SK-N-SH (cell line): ENCODE measurements at regions not wholly inside any gene's neighbourhood (a gene's known extent, or its start where the extent isn't known, plus 50 kb on each side); places are given as distances from the start of the nearest gene placed in this dataset.
"Not testable (repeated sequence)": the region's sequence is repeated elsewhere in the genome, so short reads cannot be mapped to it uniquely, and the experiment has no call there.

Experiments used
- CTCF ChIA-PET: fragments of 300-600, 350-600 bp; formaldehyde crosslinking; extraction: SDS; loops from one replicate; lab custom pipeline; 2021; lab: Yijun Ruan, JAX
- POLR2A ChIA-PET: fragments of 350-600 bp; sonication (Branson Sonifier 250); formaldehyde crosslinking; extraction: SDS; loops from one replicate; lab custom pipeline; 2020; ENCODE audit warnings: antibody characterized with exemption, inconsistent platforms; lab: Yijun Ruan, JAX
- DNase-seq: peaks from one replicate; pipeline ENCODE4 v3.0.0; 2012
- H2AFZ ChIP-seq: fragments of 200-600 bp; sonication (generic); 2 replicates; pipeline ENCODE4 v1.8.1; 2016; ENCODE audit warnings: antibody characterized with exemption, mild to moderate bottlenecking, low read depth
- H3F3A ChIP-seq: fragments of 200-600 bp; sonication (generic); replicated peaks from 2 replicates; pipeline ENCODE3; 2016; ENCODE audit warnings: antibody characterized with exemption, mild to moderate bottlenecking; ENCODE audit not compliant: insufficient read depth
- H3K27ac ChIP-seq, 2 experiments: fragments of 200-500 bp in 1 of 2; fragments of 200-600 bp in 1 of 2; sonication (Bioruptor generic) in 1 of 2; sonication (generic), shearing (Covaris generic) in 1 of 2; 2 replicates each; pipeline versions ENCODE4 v1.5.1 to v1.6.1; 2014 to 2016; ENCODE audit warnings: low read depth in 2 of 2, inconsistent platforms in 1 of 2, low read length in 1 of 2, mild to moderate bottlenecking in 1 of 2, mixed read lengths in 1 of 2
- H3K27me3 ChIP-seq: fragments of 200-600 bp; sonication (generic), shearing (Covaris generic); 2 replicates; pipeline ENCODE4 v1.6.1; 2016; ENCODE audit warnings: mixed run types; ENCODE audit not compliant: insufficient read depth
- H3K36me3 ChIP-seq, 2 experiments: fragments of 200-500 bp in 1 of 2; fragments of 200-600 bp in 1 of 2; sonication (Bioruptor generic) in 1 of 2; sonication (generic) in 1 of 2; replicated peaks in 1 of 2; 2 replicates each; pipeline versions ENCODE3 to v1.5.1; 2014 to 2016; ENCODE audit warnings: low read length in 1 of 2, mild to moderate bottlenecking in 1 of 2; ENCODE audit not compliant: insufficient read depth in 2 of 2, control insufficient read depth in 1 of 2
- H3K4me1 ChIP-seq, 2 experiments: fragments of 200-500 bp in 1 of 2; fragments of 200-600 bp in 1 of 2; sonication (Bioruptor generic) in 1 of 2; sonication (generic), shearing (Covaris generic) in 1 of 2; 2 replicates each; pipeline versions ENCODE4 v1.5.1 to v1.6.1; 2014 to 2016; ENCODE audit warnings: low read depth in 1 of 2, low read length in 1 of 2, mixed run types in 1 of 2; ENCODE audit not compliant: insufficient read depth in 2 of 2, control insufficient read depth in 1 of 2
- H3K4me2 ChIP-seq: fragments of 200-600 bp; sonication (generic), shearing (Covaris generic); 2 replicates; pipeline ENCODE4 v1.6.1; 2017; ENCODE audit warnings: mixed run types
- H3K4me3 ChIP-seq, 2 experiments: fragments of 200-500 bp in 1 of 2; fragments of 200-600 bp in 1 of 2; sonication (Bioruptor generic) in 1 of 2; sonication (generic), shearing (Covaris generic) in 1 of 2; 2 replicates each; pipeline versions ENCODE4 v1.5.1 to v1.8.1; 2014 to 2016; ENCODE audit warnings: low read depth in 2 of 2, inconsistent platforms in 1 of 2, low read length in 1 of 2, mild to moderate bottlenecking in 1 of 2, mixed read lengths in 1 of 2, moderate library complexity in 1 of 2
- H3K79me2 ChIP-seq: fragments of 200-600 bp; sonication (generic); 2 replicates; pipeline ENCODE4 v1.8.1; 2017; ENCODE audit warnings: mild to moderate bottlenecking; ENCODE audit not compliant: insufficient read depth
- H3K9ac ChIP-seq: fragments of 200-600 bp; sonication (generic); 2 replicates; pipeline ENCODE4 v1.6.1; 2017; ENCODE audit warnings: mixed run types
- H3K9me2 ChIP-seq: fragments of 200-600 bp; sonication (generic); 2 replicates; pipeline ENCODE4 v1.6.1; 2017; ENCODE audit warnings: mixed run types
- H3K9me3 ChIP-seq: fragments of 200-600 bp; sonication (generic); 2 replicates; pipeline ENCODE4 v1.6.1; 2017; ENCODE audit warnings: mixed run types, mild to moderate bottlenecking, moderate library complexity
- H4K20me1 ChIP-seq: fragments of 200-600 bp; sonication (generic); 2 replicates; pipeline ENCODE4 v1.6.1; 2017; ENCODE audit warnings: mild to moderate bottlenecking, mixed run types; ENCODE audit not compliant: insufficient read depth
- CHD2 ChIP-seq: fragments of 150-350 bp; IDR thresholded peaks from 2 replicates; pipeline ENCODE4 v1.6.1; 2018; ENCODE audit warnings: low read length; ENCODE audit not compliant: partially characterized antibody
- FOSL2 ChIP-seq: IDR thresholded peaks from 2 replicates; pipeline ENCODE4 v1.4.0; 2012; ENCODE audit warnings: low read depth, mild to moderate bottlenecking, moderate library complexity, borderline replicate concordance
- GABPA ChIP-seq: IDR thresholded peaks from 2 replicates; pipeline ENCODE4 v1.4.0; 2012; ENCODE audit warnings: low read depth, mild to moderate bottlenecking
- GATA2 ChIP-seq: sonication (generic); formaldehyde crosslinking; IDR thresholded peaks from 2 replicates; pipeline ENCODE4 v1.5.0; 2020; ENCODE audit warnings: mild to moderate bottlenecking, missing genetic modification reagents
- MXI1 ChIP-seq: IDR thresholded peaks from 2 replicates; pipeline ENCODE4 v1.6.1; 2012; ENCODE audit warnings: mild to moderate bottlenecking, low read depth, low read length, improper control_type of control experiment
- NRF1 ChIP-seq: IDR thresholded peaks from 2 replicates; pipeline ENCODE4 v1.6.1; 2012; ENCODE audit warnings: low read depth, mild to moderate bottlenecking, low read length
- RCOR1 ChIP-seq: fragments of 150-350 bp; IDR thresholded peaks from 2 replicates; pipeline ENCODE4 v1.6.1; 2017; ENCODE audit warnings: antibody characterized with exemption, low read length
- RFX5 ChIP-seq: IDR thresholded peaks from 2 replicates; pipeline ENCODE4 v1.6.1; 2012; ENCODE audit warnings: mild to moderate bottlenecking, improper control_type of control experiment, low read length
- SIN3A ChIP-seq: IDR thresholded peaks from 2 replicates; pipeline ENCODE4 v1.6.1; 2012; ENCODE audit warnings: low read depth, mild to moderate bottlenecking, low read length, moderate library complexity, borderline replicate concordance
- USF2 ChIP-seq: fragments of 150-350 bp; IDR thresholded peaks from 2 replicates; pipeline ENCODE4 v1.6.1; 2017; ENCODE audit warnings: antibody characterized with exemption, low read length, low read depth, borderline replicate concordance
- ZBTB33 ChIP-seq: IDR thresholded peaks from 2 replicates; pipeline ENCODE4 v1.4.0; 2012; ENCODE audit warnings: low read depth, borderline replicate concordance
- WGBS: methylation state at CpG from one replicate; pipeline ENCODE4 v1.1.6; 2017; ENCODE audit warnings: low lambda C conversion rate; 5-methylcytosine and 5-hydroxymethylcytosine counted together

- DNase-seq = no peak
- no peaks in the 10 kb centered on the region for H3K36me3 ChIP-seq
- H3K27me3 ChIP-seq = no peaks in the 10 kb centered on the region
- TF ChIP-seq RCOR1 (no peak), GABPA (no peak), SIN3A (no peak), FOSL2 (no peak), CHD2 (no peak)
- WGBS = 77% methylated on average over 4 of the region's 4 CpGs
- H3K4me3 ChIP-seq = no peak overlapping the region
- no peak overlapping the region for H2AFZ ChIP-seq
- POLR2A ChIA-PET = no interaction called here
- H3K79me2 ChIP-seq = no peaks in the 10 kb centered on the region
- CTCF ChIA-PET = no interaction called here
- H3K9me3 ChIP-seq = no peaks in the 10 kb centered on the region
- no peaks in the 10 kb centered on the region for H4K20me1 ChIP-seq
- H3K4me2 ChIP-seq = no peak overlapping the region
- H3F3A ChIP-seq = no peaks in the 10 kb centered on the region
- H3K9me2 ChIP-seq = no peaks in the 10 kb centered on the region
- H3K4me1 ChIP-seq = no peaks in the 10 kb centered on the region; a peak in 2 of 4 replicates
- H3K9ac ChIP-seq = no peak overlapping the region
- no peak overlapping the region for H3K27ac ChIP-seq
These were observed 51.9 kb upstream of the RBM47 start for GRCh38 chr4:40681600-40681999.

GRCh38 chr4:40682290-40683101, 52.8 kb upstream of the RBM47 start:
- H3K27ac ChIP-seq = no peak overlapping the region
- POLR2A ChIA-PET = no interaction called here
- 85% methylated on average over 12 of the region's 12 CpGs for WGBS
- no peaks in the 10 kb centered on the region for H3K9me2 ChIP-seq
- CTCF ChIA-PET = no interaction called here
- H3K27me3 ChIP-seq = no peaks in the 10 kb centered on the region
- DNase-seq = no peak
- H3K4me1 ChIP-seq = no peaks in the 10 kb centered on the region; a peak in 2 of 4 replicates
- H4K20me1 ChIP-seq = no peaks in the 10 kb centered on the region
- H3K4me3 ChIP-seq = no peak overlapping the region
- no peak overlapping the region for H3K4me2 ChIP-seq
- TF ChIP-seq NRF1 (no peak), RFX5 (no peak), USF2 (no peak), CHD2 (no peak), GATA2 (no peak), ZBTB33 (no peak), MXI1 (no peak)
- no peaks in the 10 kb centered on the region for H3K9me3 ChIP-seq
- H3K36me3 ChIP-seq = no peaks in the 10 kb centered on the region
- H3K9ac ChIP-seq = no peak overlapping the region
- H3K79me2 ChIP-seq = no peaks in the 10 kb centered on the region
- H2AFZ ChIP-seq = no peak overlapping the region
- H3F3A ChIP-seq = no peaks in the 10 kb centered on the region

- H3K27ac ChIP-seq, H3K9me2 ChIP-seq, H3K27me3 ChIP-seq, H3K36me3 ChIP-seq, H3K4me1 ChIP-seq, POLR2A ChIA-PET, H3K9me3 ChIP-seq, H2AFZ ChIP-seq, CTCF ChIA-PET, H4K20me1 ChIP-seq, DNase-seq, H3K4me2 ChIP-seq, H3K9ac ChIP-seq, H3F3A ChIP-seq, H3K4me3 ChIP-seq, H3K79me2 ChIP-seq: not testable (repeated sequence)
- 92% methylated on average over 12 of the region's 12 CpGs for WGBS
These were observed 54.0 kb upstream of the RBM47 start for GRCh38 chr4:40683536-40684145.
